ENCODE measurements at regions not wholly inside any gene's neighbourhood (a gene's known extent, or its start where the extent isn't known, plus 50 kb on each side); places are given as distances from the start of the nearest gene placed in this dataset.

DNA sequence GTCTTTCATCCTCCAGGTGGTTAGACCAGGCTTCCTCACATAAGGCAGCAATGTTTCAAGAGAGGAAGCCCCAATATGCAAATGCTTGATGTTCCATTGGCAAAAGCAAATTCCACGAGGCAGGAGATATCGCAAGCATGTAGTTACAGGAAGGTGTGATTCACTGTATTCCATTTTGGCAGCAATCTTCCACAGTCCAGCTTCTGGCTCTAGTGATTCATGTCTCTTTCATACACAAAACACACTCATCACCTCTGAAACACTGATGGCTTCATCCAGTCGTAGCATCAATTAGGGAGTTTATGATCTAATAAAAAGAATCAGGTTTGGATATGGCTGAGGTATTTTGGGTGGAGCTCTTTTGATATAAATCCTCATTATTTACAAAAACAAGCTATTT is 552.2 kb upstream of the RIOK2 start:
- no peak overlapping the region for H3K4me3 ChIP-seq (ENCODE audit: low read length)
- no peak for DNase-seq (ENCODE audit: low read depth)
- TF ChIP-seq, protein P1, sequence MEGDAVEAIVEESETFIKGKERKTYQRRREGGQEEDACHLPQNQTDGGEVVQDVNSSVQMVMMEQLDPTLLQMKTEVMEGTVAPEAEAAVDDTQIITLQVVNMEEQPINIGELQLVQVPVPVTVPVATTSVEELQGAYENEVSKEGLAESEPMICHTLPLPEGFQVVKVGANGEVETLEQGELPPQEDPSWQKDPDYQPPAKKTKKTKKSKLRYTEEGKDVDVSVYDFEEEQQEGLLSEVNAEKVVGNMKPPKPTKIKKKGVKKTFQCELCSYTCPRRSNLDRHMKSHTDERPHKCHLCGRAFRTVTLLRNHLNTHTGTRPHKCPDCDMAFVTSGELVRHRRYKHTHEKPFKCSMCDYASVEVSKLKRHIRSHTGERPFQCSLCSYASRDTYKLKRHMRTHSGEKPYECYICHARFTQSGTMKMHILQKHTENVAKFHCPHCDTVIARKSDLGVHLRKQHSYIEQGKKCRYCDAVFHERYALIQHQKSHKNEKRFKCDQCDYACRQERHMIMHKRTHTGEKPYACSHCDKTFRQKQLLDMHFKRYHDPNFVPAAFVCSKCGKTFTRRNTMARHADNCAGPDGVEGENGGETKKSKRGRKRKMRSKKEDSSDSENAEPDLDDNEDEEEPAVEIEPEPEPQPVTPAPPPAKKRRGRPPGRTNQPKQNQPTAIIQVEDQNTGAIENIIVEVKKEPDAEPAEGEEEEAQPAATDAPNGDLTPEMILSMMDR (conservative IDR thresholded peaks at IDR 0.05; ENCODE audit: low read depth, low read length) = no peak

DNA sequence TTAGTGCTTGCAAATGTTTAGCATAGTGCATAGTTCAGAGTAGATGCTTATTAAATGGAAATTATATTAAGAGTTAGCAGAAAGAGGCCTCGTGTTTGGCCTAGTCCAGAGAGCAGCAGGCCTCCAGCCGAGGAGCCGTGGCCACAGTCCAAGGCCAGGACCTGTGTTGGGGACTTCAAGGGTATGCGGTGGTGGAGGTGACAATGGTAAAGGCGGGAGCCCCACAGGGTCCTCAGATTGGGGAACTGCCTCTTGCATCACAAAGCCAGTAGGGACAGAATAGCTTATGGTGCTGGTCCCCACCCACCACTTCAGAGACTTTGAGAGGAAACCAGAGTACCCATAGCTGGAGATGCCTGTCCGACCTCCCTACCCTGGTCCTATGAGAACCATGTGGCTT is 554.6 kb upstream of the RIOK2 start:
- H3K4me3 ChIP-seq (ENCODE audit: low read length) = no peak overlapping the region
- no peak for DNase-seq (ENCODE audit: low read depth)
- TF ChIP-seq, protein P1 (conservative IDR thresholded peaks at IDR 0.05; ENCODE audit: low read depth, low read length) = no peak

DNA sequence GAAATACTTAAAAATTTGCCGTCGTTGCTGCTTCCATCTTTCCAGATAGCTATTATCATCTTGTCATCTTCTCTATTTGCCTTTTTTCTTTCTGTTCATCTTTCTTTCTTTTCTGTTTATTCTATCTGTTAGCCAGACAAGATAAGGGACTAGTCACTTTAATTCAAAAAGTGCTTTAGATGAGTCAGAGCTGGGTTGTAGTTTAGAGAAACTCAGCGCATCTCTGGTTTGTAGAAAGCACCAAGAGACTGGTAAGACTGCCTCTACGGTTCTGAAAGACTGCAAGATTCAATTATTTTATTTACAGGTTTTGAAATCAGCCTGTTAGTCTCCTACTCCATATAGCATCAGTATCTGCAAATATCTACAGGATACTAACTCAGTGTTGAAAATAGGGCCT is 562.8 kb upstream of the RIOK2 start:
- no peak overlapping the region for H3K4me3 ChIP-seq (ENCODE audit: low read length)
- DNase-seq (ENCODE audit: low read depth) = no peak
- TF ChIP-seq, protein P1 (conservative IDR thresholded peaks at IDR 0.05; ENCODE audit: low read depth, low read length) = no peak

DNA sequence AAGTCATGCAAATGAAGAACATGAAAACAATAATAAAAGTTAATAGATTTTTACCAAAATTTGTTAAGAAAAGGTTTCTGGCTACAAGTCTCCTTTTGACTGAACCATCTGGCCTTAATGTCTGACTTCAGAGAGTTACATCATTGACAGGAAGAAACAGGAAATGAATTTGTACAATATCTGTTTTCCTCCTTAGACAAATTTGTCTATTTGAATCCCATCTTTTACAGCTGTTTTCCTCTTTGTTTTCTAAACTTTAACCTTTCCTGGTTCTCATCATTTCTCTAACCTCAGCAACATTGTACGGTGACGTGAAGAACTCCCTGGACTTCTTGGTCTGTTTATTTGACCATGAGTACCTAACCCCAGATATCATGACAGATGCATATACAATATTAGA is 567.5 kb upstream of the RIOK2 start:
- TF ChIP-seq, protein P1 (conservative IDR thresholded peaks at IDR 0.05; ENCODE audit: low read depth, low read length) = no peak
- no peak for DNase-seq (ENCODE audit: low read depth)
- H3K4me3 ChIP-seq (ENCODE audit: low read length) = no peak overlapping the region

DNA sequence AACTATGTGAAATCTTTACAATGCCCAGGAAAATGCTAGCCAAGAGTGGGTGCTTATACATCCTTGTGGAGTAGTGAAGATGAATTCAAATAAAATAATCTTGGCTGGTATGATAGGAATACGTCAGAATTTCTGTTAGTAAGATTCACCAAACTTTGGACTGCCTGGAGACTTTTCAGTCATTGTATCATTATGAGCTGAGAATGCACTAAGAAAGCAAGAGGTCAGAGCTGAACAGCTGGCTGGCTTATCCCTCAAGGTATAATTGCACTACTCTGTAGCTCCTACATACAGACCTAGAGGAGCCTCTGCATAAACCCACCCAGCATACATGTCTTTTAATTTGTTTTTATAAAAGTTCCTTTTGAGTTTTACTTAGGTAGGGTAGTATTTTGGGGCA is 568.5 kb upstream of the RIOK2 start:
- no peak for DNase-seq (ENCODE audit: low read depth)
- TF ChIP-seq, protein P1 (conservative IDR thresholded peaks at IDR 0.05; ENCODE audit: low read depth, low read length) = no peak
- H3K4me3 ChIP-seq (ENCODE audit: low read length) = no peak overlapping the region

DNA sequence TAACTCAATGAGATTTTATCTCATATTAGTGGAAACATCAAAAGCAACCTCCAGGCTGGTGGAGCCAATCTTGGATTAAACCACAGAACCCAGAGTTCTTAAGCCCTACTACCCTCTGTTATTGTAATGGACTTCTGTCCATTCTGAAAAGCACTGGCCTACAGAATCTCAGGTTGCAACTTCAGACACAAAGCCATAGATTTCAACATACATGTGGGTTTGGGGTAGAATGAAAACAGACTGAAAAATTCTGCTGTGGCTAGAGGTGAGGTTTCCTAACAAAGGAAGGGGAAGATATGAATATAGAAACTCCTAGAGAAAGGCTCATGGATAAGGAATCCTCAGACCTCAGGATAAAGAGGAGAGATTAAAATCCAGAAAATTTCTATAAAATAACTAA is 569.8 kb upstream of the RIOK2 start:
- DNase-seq (ENCODE audit: low read depth) = no peak
- TF ChIP-seq, protein P1 (conservative IDR thresholded peaks at IDR 0.05; ENCODE audit: low read depth, low read length) = no peak
- H3K4me3 ChIP-seq (ENCODE audit: low read length) = no peak overlapping the region

DNA sequence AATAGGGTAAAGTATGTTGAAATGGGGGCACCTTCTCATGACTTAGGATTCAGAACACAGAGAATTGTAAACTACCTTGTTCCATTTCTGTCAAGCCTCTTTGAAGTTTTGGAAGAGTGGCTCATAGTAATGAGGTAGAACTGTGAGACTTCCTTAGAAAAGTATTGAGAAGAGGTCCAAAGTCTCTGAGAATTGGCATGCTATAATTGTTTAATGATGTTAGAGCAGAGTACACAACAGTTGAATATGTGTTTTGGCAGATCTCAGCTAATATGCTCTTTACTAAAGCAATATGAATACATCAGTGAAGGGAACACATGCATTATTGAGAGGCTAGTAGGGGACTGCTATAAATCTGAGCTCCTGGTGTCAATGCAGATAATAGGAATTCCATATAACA is 579.4 kb upstream of the RIOK2 start:
- TF ChIP-seq, protein P1 (conservative IDR thresholded peaks at IDR 0.05; ENCODE audit: low read depth, low read length) = no peak
- DNase-seq (ENCODE audit: low read depth) = no peak
- H3K4me3 ChIP-seq (ENCODE audit: low read length) = no peak overlapping the region

All from retinal pigment epithelial cell (primary cell).